ENCODE measurements at regions not wholly inside any gene's neighbourhood (a gene's known extent, or its start where the extent isn't known, plus 50 kb on each side); places are given as distances from the start of the nearest gene placed in this dataset.
A peak's percentile ranks its signal among the peaks of the same experiment; 100 is the strongest.
"Not testable (repeated sequence)": the region's sequence is repeated elsewhere in the genome, so short reads cannot be mapped to it uniquely, and the experiment has no call there.

- DNase-seq, result no peak
These were observed 443.9 kb downstream of the KLHL4 start for GRCh38 chrX:87961471-87961870.

DNA sequence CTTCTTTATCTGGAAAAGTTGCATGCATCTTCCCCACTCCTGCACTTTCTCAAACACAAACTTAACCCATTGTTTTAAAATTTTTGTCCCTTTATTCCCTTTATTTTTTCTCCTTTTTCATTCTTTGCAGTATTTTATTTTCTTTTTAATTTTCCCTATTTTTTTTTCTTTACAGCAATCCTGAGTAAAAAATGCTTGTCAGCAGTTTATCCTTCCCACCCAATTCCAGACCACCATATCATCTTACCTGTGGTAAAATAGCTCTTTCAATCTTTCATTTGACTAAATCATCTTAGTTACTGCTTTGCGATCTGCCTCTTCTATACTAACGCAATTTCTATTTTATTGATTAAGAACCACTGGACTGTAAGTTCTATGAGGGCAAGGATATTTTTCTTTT, 450.5 kb downstream of the KLHL4 start:
- no peak for DNase-seq

GRCh38 chrX:87972121-87972520, 454.5 kb downstream of the KLHL4 start:
- not testable (repeated sequence) for DNase-seq

DNA sequence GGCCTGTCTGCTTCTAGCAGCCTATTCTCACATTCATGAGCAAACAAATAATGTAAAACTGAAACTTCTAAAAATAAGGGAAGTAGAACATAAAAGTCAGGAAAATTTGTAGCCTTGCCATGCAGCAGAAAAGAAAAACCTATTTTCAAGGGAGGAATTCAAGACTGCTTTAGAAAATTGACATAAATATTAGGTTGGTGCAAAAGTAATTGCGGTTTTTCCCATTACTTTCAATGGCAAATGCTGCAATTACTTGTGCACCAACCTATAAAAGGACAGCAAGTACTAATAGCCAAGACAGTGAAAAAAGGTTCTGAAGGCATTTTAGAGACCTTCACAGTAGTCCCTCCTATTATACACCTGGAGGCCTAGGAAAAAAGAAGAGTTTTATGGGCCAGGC, 457.8 kb downstream of the KLHL4 start:
- no peak for DNase-seq

DNA sequence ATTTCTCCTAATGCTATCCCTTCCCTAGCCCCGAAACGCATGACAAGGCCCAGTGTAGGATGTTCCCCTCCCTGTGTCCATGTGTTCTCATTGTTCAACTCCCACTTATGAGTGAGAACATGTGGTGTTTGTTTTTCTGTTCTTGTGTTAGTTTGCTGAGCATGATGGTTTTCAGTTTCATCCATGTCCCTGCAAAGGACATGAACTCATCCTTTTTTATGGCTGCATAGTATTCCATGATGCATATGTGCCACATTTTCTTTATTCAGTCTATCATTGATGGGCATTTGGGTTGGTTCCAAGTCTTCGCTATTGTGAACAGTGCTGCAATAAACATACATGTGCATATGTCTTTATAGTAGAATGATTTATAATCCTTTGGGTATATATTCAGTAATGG, 490.3 kb downstream of the KLHL4 start:
- not testable (repeated sequence) for DNase-seq

DNA sequence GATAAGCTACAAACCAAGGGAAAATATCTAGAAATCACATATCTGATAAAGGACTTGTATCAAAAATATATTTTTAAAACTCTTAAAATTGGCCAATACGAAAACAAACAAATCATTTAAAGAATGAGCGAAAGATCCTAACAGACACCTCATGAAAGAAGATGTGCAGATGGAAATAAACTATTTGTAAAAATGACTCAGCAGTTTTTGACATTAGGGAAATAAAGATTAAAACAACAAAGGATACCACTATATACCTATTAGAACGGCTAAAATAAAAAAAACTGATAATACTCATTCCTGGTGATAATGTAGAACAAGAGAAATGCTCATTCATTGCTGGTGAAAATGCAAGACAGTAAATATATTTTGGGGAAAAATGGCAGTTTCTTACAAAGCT, 506.4 kb downstream of the KLHL4 start:
- no peak for DNase-seq

DNA sequence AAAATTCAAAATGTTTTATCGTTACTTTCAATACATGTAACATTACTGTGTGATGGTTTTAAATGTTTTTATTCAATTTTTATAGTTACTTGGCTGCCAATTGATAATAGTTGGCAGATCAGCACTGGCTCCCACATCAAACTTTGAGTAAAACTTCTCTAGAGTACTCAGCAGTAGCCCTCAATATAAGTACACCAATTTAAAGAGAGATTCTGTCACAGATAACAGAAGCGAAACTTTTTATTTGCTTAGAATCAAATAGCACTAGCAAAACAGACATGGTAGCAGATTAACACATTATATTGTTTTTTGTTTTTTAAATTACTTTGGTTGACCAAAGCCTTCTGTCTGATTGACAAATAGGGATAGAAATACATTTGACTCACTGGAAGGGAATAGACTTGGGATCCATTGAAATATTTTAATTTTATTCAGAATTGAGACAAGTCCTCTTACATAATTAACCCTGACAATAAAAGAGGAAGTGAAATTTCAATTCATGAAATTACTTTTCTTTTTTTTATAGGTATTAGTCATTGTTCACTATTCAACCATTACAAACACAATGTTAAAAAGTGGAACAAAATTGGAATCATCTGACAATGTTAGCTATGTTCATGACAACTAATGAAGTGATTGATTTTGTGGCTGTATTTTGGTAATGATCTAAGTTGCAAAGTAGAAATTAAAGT, 554.9 kb downstream of the KLHL4 start:
- DNase-seq, result no peak

DNA sequence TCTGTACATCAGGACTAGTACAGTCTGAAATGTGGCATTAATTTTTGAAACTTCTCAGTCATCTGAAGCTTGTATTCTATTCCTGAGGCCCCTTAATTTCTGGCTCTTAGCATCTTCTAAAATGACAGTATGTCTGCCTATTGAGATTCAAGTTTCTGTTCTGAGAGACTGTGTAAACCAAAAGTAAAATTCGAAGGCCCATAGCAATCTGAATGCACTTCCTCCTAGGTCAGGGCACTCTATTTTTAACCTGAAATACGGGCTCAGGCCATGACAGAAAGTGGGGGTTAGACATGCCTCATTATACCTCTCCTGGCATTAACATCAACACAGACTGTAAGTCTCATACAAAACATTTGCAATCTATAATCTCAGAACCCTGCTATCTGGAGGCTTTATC, 584.4 kb downstream of the KLHL4 start:
- DNase-seq, result no peak

GRCh38 chrX:88135735-88136134, 611.3 kb upstream of the CPXCR1 start:
- peak; percentile 1 for DNase-seq

DNA sequence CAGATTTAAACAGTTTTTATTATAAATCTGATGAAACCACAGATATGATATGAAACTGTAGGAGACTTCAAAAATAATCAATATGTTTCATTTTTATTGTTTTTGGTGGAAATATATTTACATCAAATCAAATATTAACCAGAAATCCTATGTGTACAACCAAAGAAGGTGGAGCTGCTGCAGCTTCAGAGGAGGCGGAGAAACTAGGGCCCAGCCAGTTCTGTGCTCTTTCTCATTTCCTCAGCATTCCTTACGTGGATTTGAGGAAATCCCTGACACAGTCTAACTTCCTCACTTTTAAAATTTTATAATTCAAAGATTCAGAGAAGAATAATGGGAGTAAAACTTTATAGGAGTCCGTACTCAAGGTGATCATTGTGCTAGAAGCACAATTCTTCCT, 610.7 kb upstream of the CPXCR1 start:
- no peak for DNase-seq

- DNase-seq, result no peak
These were observed 600.4 kb upstream of the CPXCR1 start for GRCh38 chrX:88146577-88146976.

DNA sequence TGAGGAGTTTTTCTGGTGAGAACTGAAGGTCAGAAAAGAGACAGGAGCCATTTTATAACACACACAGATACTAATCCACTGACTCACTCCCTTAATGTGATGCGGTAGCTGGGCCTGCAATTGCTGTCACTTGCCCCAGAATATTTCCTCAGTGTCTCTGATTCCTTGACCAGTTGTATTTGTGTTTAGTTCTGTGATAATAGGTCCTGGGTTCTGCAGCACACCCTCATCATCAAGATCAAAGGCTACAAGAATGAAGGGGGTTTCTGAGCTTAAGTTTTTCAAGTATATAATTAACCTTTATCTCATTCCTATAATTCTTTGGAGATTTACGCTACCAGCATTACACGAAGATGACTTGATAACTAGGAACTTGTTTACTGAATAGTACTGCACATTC, 576.5 kb upstream of the CPXCR1 start:
- no peak for DNase-seq

DNA sequence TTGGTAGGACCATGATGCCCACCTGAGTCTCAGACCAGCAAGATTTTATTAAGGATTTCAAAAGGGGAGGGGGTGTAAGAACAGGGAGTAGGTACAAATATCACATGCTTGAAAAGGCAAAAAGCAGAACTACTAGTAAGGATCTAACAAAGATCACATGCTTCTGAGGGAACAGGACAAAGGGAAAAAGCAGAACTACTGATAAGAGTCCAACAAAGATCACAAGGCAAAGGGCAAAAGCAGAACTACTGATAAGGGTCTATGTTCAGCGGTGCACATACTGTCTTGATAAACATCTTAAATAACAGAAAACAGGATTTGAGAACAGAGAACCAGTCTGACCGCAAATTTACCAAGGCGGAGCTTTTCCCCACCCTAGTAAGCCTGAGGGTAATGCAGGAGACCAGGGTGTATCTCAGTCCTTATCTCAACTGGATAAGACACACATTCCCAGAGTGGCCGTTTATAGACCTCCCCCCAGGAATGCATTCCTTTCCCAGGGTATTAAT, 573.0 kb upstream of the CPXCR1 start:
- DNase-seq, result not testable (repeated sequence)

GRCh38 chrX:88202149-88202548, 544.9 kb upstream of the CPXCR1 start:
- DNase-seq, result no peak

DNA sequence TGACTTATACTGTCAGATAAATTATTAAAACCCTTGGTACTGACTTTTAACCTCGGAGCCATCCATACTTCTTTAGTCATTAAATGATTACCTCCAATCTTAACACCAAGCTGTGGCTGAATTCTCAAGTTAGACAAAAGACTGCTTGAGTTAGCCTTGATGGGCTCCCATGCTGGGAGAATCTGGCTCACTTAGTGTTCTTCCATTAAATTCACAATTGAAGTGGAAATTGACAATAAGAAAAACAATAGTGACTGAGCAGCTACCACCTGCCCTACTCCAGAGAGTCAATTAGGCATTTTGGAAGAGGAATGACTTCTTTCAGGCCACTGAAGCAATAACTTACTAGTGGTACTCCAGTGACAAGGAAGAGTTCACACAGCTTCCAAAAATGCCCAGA, 503.0 kb upstream of the CPXCR1 start:
- DNase-seq, result no peak

DNA sequence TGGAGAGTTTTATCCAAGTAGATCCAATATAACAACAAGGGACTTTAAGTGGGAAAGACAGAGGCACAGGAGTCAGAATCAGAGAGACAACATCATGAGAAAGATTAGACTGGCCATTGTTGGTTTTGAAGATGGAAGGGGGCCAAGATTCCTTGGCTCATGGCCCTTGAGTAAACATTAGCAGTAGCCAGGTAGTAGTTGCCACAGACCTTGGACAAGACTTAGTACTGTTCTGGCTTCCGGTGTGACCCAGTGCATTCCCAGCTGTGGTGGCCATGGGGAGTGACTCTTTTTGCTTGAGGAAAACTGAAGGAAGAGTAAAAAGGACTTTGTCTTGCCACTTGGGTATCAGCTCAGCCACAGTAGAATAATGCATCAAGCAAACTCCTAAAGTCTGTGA, 462.2 kb upstream of the CPXCR1 start:
- no peak for DNase-seq

DNA sequence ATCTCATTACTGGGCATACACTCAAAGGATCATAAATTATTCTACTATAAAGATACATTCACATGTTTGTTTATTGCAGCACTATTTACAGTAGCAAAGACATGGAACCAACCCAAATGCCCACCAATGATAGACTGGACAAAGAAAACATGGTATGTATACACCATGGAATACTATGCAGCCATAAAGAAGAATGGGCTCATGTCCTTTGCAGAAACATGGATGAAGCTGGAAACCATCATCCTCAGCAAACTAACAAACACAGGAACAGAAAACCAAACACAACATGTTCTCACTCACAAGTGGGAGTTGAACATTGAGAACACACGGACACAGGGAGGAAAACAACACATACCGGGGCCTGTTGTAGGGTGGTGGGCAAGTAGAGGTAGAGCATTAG, 433.1 kb upstream of the CPXCR1 start:
- not testable (repeated sequence) for DNase-seq

- no peak for DNase-seq
These were observed 421.4 kb upstream of the CPXCR1 start for GRCh38 chrX:88325634-88326033.

DNA sequence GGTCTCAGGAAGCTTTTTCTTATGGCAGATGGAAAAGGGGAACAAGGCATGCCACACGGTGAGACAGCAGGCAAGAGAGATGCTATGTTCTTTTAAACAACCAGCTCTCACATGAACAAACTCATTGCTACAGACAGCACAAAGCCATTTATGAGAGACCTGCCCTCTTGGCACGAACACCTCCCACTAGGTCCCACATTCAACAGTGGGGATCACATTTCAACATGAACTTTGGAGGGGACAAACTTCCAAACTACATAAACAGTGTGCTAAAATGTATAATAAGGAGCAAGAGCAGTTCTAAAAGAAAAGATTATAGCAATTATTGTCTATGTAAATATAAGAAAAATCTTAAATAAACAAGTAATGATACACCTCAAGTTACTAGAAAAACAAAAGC, 391.8 kb upstream of the CPXCR1 start:
- no peak for DNase-seq

DNA sequence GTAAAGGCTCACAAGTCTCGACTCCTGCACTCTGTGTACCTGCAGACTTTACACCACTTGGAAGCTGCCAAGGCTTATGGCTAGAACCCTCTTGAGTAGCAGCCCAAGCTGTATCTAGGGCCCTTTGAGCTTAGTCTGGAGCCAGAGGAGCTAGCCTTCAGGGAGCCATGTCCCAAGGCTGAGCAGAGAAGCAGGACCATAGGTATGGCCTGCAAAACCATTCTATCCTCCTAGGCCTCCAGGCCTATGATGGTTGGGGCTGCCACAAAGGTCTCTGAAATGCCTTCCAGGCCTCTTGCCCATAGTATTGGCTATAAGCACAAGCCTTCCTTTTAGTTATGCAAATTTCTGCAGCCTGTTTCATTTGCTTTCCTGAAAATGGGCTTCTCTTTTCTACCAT, 380.7 kb upstream of the CPXCR1 start:
- no peak for DNase-seq

DNA sequence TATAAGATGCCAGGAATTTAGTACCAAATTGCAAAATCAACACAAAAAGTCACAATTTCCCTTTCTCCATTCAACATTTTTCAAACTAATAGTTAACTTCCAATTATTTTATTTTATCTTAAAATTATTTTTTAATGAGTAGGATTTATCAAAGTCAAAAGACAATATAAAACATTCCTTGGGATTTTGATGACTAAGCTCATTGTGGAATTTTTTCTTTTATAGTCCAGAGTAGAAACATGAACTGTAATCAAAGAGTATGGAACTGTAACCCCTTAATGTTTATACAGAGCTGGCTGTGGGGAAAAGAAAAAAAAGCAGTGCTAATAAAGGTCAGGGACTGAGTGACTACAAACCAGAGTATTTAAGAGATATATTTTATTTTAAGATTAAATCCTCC, 368.6 kb upstream of the CPXCR1 start:
- no peak for DNase-seq

- no peak for DNase-seq
These were observed 349.5 kb upstream of the CPXCR1 start for GRCh38 chrX:88397551-88397950.

DNA sequence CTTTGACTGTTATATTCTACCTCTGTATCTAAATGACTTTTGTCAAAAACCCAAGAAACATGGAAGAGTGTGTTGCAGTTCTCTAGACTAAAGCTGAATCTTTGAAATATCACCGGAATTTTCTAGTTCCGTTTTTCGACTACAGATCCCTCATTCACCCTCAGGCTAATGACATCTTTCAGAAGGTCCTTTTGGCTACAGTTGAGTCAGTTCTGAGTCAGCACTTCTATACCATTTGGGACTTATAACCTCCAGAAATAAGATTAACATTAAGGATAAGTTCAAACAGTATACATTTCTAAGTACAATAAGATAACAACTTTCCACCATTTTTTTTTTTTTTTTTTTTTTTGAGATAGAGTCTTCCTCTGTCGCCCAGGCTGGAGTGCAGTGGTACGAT, 331.0 kb upstream of the CPXCR1 start:
- DNase-seq, result no peak

DNA sequence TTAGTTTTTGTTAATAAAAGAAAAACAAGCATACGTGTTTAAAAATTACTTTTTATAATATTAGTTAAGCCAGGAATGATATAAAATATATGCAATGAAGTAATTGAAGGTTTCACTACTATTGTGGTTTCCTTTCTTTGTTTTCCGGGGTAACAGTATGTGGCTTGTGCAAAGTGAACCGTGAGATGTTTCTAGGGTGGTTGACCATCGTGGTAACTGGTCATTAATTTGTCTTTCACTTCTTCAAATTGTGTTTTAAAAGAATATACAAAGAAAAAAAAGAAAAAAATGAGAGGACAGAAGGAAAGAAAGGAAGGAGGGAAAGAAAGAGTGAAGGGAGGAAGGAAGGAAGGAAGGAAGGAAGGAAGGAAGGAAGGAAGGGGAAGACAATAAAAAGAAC, 330.1 kb upstream of the CPXCR1 start:
- DNase-seq, result no peak

DNA sequence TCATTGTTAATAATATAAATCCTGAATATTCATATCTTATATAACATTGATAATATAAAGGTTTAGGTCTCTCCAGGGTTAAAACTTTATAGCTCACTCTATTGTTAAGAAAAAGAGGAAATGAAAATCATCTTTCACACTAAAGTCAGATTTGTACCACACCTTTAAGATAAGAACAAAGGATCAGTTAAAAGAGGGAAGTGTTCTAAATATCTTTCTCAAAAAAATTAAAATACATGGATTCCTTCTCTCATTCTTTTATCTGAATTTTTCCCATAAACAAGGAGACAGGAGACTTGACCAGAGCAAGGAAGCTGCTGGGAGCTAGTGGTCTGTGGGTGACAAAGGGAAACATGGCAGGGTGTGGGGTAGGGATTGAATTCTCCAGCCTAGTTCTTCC, 323.0 kb upstream of the CPXCR1 start:
- DNase-seq, result no peak
